B cell (primary cell): ENCODE measurements at regions not wholly inside any gene's neighbourhood (a gene's known extent, or its start where the extent isn't known, plus 50 kb on each side); places are given as distances from the start of the nearest gene placed in this dataset.

Source experiments
- ATAC-seq: fragments of 200-7000 bp; cut with Tn5 transposase; one replicate; pipeline ENCODE4 v1.10.0; 2021; ENCODE audit warnings: low read depth, mild to moderate bottlenecking, moderate number of reproducible peaks, moderate library complexity
- CTCF ChIA-PET: fragments of 350-600 bp; sonication (Branson Sonifier 250); formaldehyde crosslinking; loops from one replicate; lab custom pipeline; 2021; ENCODE audit warnings: antibody characterized with exemption, inconsistent platforms; lab: Charles Lee
- POLR2A ChIA-PET: fragments of 350-600 bp; sonication (Branson Sonifier 250); formaldehyde crosslinking; loops from one replicate; lab custom pipeline; 2021; ENCODE audit warnings: antibody characterized with exemption; lab: Charles Lee
- DNase-seq: peaks from one replicate; pipeline ENCODE4 v3.0.0; 2013
- H2AFZ ChIP-seq: 2 replicates; pipeline ENCODE4 v1.6.1; 2012; ENCODE audit warnings: mild to moderate bottlenecking, low read depth, low read length; ENCODE audit not compliant: insufficient read depth, poor library complexity, severe bottlenecking
- H3K27ac ChIP-seq, 2 donors: 1 replicate in 1 of 2; 2 replicates in 1 of 2; pipeline ENCODE4 v1.5.1; 2012 to 2013; ENCODE audit warnings: low read length in 2 of 2, mild to moderate bottlenecking in 2 of 2, moderate library complexity in 1 of 2
- H3K27me3 ChIP-seq, 4 experiments: fragments of 200-600 bp in 1 of 4; sonication (generic) in 1 of 4; replicated peaks in 1 of 4; 1 replicate in 2 of 4; 2 replicates in 2 of 4; pipeline versions ENCODE4 v1.6.1 to v1.7.0; 2013 to 2016; ENCODE audit warnings: low read length in 3 of 4, mild to moderate bottlenecking in 2 of 4, mixed read lengths in 1 of 4, moderate library complexity in 1 of 4; ENCODE audit not compliant: insufficient read depth in 4 of 4, control insufficient read depth in 3 of 4; ENCODE audit errors: control extremely low read depth in 1 of 4
- H3K36me3 ChIP-seq, 2 experiments: replicated peaks in 1 of 2; 1 replicate in 1 of 2; 2 replicates in 1 of 2; pipeline versions ENCODE4 v1.6.1 to v1.7.1; 2013; ENCODE audit warnings: low read length in 1 of 2; ENCODE audit not compliant: insufficient read depth in 2 of 2, control insufficient read depth in 1 of 2; ENCODE audit errors: control extremely low read depth in 1 of 2, extremely low read depth in 1 of 2
- H3K4me1 ChIP-seq, 2 donors: fragments of 200-600 bp in 1 of 2; sonication (generic) in 1 of 2; 1 replicate in 1 of 2; 2 replicates in 1 of 2; pipeline versions ENCODE4 v1.5.1 to v1.6.1; 2013 to 2017; ENCODE audit warnings: low read length in 2 of 2; ENCODE audit not compliant: control insufficient read depth in 2 of 2, insufficient read depth in 2 of 2
- H3K4me2 ChIP-seq: replicated peaks from 2 replicates; pipeline ENCODE3; 2012; ENCODE audit warnings: mild to moderate bottlenecking, low read depth, low read length; ENCODE audit not compliant: poor library complexity, severe bottlenecking
- H3K4me3 ChIP-seq, 5 experiments: fragments of 200-600 bp in 1 of 5; sonication (generic) in 1 of 5; 1 replicate in 3 of 5; 2 replicates in 2 of 5; pipeline versions ENCODE4 v1.5.1 to v1.7.0; 2011 to 2016; ENCODE audit warnings: low read length in 4 of 5, mild to moderate bottlenecking in 4 of 5, low read depth in 2 of 5, control low read depth in 1 of 5, moderate library complexity in 1 of 5; ENCODE audit not compliant: insufficient read depth in 1 of 5; ENCODE audit errors: control extremely low read depth in 1 of 5, extremely low read depth in 1 of 5
- H3K79me2 ChIP-seq: fragments of 200-600 bp; sonication (generic); one replicate; pipeline ENCODE4 v1.6.0; 2016; ENCODE audit warnings: low read length; ENCODE audit not compliant: control insufficient read depth, insufficient read depth
- H3K9ac ChIP-seq: fragments of 200-600 bp; sonication (generic); 2 replicates; pipeline ENCODE4 v1.6.1; 2017; ENCODE audit warnings: mild to moderate bottlenecking, low read length, moderate library complexity
- H3K9me3 ChIP-seq, 3 donors: one replicate each; pipeline versions ENCODE4 v1.6.1 to v1.7.1; 2013; ENCODE audit warnings: low read length in 2 of 3; ENCODE audit not compliant: control insufficient read depth in 2 of 3, insufficient read depth in 1 of 3; ENCODE audit errors: control extremely low read depth in 1 of 3
- H4K20me1 ChIP-seq: 2 replicates; pipeline ENCODE4 v1.6.0; 2012; ENCODE audit warnings: mild to moderate bottlenecking, low read length; ENCODE audit not compliant: insufficient read depth, control insufficient read depth, poor library complexity, severe bottlenecking
- H3K27ac Mint-ChIP-seq: one replicate; pipeline ENCODE4 v1.8.0; 2021; ENCODE audit warnings: mixed read lengths
- H3K27me3 Mint-ChIP-seq: one replicate; pipeline ENCODE4 v1.8.0; 2021; ENCODE audit warnings: mixed read lengths
- H3K4me1 Mint-ChIP-seq: one replicate; pipeline ENCODE4 v1.8.0; 2021; ENCODE audit warnings: mixed read lengths
- H3K4me3 Mint-ChIP-seq: one replicate; pipeline ENCODE4 v1.8.0; 2021; ENCODE audit warnings: mixed read lengths
- H3K9me3 Mint-ChIP-seq: one replicate; pipeline ENCODE4 v1.8.0; 2022; ENCODE audit warnings: mixed read lengths; ENCODE audit not compliant: insufficient read depth
- EZH2 ChIP-seq: IDR thresholded peaks from 2 replicates; pipeline ENCODE4 v1.6.1; 2012; ENCODE audit warnings: borderline replicate concordance, low read depth, mild to moderate bottlenecking, moderate library complexity, low read length; ENCODE audit not compliant: insufficient read depth, poor library complexity, severe bottlenecking
- WGBS: methylation state at CpG from one replicate; pipeline ENCODE4 v1.1.5; 2013; ENCODE audit warnings: missing lambda C conversion rate; ENCODE audit not compliant: insufficient coverage; 5-methylcytosine and 5-hydroxymethylcytosine counted together
- intact Hi-C: fragments of 100-400 bp; cut with micrococcal nuclease; formaldehyde crosslinking; loops from one replicate; pipeline ENCODE4 v1.10.0; 2022
- TF ChIP-seq, protein P1 (sequence below): fragments of 200-600 bp; IDR thresholded peaks from one replicate; pipeline ENCODE4 v1.8.0; 2022; ENCODE audit warnings: antibody characterized with exemption, mild to moderate bottlenecking

DNA sequence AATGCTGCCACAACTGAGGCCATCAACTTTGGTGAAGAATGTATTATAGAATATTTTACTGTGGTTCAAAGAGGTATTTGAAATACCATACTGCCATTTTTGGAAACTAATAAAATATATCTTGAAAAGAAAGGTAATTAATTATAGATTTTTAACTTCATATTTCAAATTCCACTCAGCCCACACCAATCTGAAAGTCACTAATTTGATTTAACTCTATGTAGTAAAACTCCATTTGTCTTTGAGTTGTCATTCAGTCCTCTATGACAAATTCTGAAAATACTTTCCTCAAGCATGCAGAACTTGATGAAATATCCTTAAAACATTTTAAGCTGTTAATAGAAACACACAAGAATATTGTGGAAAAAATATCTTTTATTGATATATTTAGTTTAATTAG lies 1196.7 kb upstream of the CITED2 start:
- intact Hi-C loops: no loop called here
- Histone ChIP-seq H3K4me1 (no peaks in the 10 kb centered on the region), H3K27ac (no peak overlapping the region)

DNA sequence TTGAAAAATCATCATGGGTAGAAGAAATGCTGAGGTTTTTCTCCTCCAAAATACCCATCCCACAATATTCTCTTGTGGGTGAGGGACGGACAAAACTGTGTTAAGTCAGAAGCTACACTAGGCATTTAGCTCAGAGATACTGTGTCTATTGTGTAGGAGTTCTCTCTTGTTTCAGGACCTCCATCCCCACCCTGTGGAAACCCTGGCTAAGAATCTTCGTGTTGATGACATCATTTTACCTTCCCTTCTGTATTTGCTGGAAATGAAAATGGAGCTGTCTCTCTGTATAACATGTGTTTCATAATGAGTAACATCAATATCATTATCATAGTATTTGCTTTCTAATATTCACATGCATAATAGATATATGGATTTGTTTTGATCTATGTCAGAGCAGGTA lies 1193.0 kb upstream of the CITED2 start:
- no peaks in the 10 kb centered on the region for H4K20me1 ChIP-seq
- no peak overlapping the region for H3K9ac ChIP-seq
- TF ChIP-seq, protein P1, sequence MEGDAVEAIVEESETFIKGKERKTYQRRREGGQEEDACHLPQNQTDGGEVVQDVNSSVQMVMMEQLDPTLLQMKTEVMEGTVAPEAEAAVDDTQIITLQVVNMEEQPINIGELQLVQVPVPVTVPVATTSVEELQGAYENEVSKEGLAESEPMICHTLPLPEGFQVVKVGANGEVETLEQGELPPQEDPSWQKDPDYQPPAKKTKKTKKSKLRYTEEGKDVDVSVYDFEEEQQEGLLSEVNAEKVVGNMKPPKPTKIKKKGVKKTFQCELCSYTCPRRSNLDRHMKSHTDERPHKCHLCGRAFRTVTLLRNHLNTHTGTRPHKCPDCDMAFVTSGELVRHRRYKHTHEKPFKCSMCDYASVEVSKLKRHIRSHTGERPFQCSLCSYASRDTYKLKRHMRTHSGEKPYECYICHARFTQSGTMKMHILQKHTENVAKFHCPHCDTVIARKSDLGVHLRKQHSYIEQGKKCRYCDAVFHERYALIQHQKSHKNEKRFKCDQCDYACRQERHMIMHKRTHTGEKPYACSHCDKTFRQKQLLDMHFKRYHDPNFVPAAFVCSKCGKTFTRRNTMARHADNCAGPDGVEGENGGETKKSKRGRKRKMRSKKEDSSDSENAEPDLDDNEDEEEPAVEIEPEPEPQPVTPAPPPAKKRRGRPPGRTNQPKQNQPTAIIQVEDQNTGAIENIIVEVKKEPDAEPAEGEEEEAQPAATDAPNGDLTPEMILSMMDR: no peak
- TF ChIP-seq EZH2: no peak
- Mint-ChIP-seq H3K4me3 (no peak overlapping the region), H3K27ac (no peak overlapping the region), H3K27me3 (no peaks in the 10 kb centered on the region), H3K4me1 (no peaks in the 10 kb centered on the region), H3K9me3 (no peaks in the 10 kb centered on the region)
- no peak overlapping the region for H2AFZ ChIP-seq
- no peaks in the 10 kb centered on the region for H3K79me2 ChIP-seq
- no peak overlapping the region for H3K4me2 ChIP-seq
- H3K9me3 ChIP-seq: no peaks in the 10 kb centered on the region
- intact Hi-C loops: no loop called here
- H3K4me3 ChIP-seq: no peak overlapping the region
- H3K4me1 ChIP-seq: no peaks in the 10 kb centered on the region
- H3K27me3 ChIP-seq: no peaks in the 10 kb centered on the region
- no CpG with 5 or more reads among the region's 2 CpGs for WGBS
- no peak overlapping the region for H3K27ac ChIP-seq
- ATAC-seq (no peak), DNase-seq (no peak)
- H3K36me3 ChIP-seq: no peaks in the 10 kb centered on the region
- POLR2A ChIA-PET: no interaction called here
- CTCF ChIA-PET: interaction anchor here (0.6 kb wide), 1 partner anchor 1212 kb away, joined by 4 read pairs; no protein-coding TSS in a partner anchor

More for the DNA sequence above, 1196.7 kb upstream of the CITED2 start:
- no peaks in the 10 kb centered on the region for H4K20me1 ChIP-seq
- H3K27me3 ChIP-seq: no peaks in the 10 kb centered on the region
- no peaks in the 10 kb centered on the region for H3K9me3 ChIP-seq
- no peaks in the 10 kb centered on the region for H3K4me1 Mint-ChIP-seq
- no peak overlapping the region for H2AFZ ChIP-seq
- H3K79me2 ChIP-seq: no peaks in the 10 kb centered on the region
- CTCF ChIA-PET: no interaction called here
- DNase-seq: no peak
- H3K27me3 Mint-ChIP-seq: no peaks in the 10 kb centered on the region
- no peak overlapping the region for H3K4me2 ChIP-seq
- no peak overlapping the region for H3K9ac ChIP-seq
- POLR2A ChIA-PET: no interaction called here
- H3K36me3 ChIP-seq: no peaks in the 10 kb centered on the region
- H3K4me3 Mint-ChIP-seq: no peak overlapping the region
- TF ChIP-seq EZH2: no peak
- TF ChIP-seq, protein P1: no peak
- no peak for ATAC-seq
- no peak overlapping the region for H3K4me3 ChIP-seq
- no peaks in the 10 kb centered on the region for H3K9me3 Mint-ChIP-seq
- H3K27ac Mint-ChIP-seq: no peak overlapping the region
